ENCODE measurements at regions not wholly inside any gene's neighbourhood (a gene's known extent, or its start where the extent isn't known, plus 50 kb on each side); places are given as distances from the start of the nearest gene placed in this dataset.

GRCh38 chr10:24147321-24147720, 61.6 kb upstream of the KIAA1217 start:
- Histone ChIP-seq H3K36me3 (ENCODE audit: insufficient read depth, low read length) (no peaks in the 10 kb centered on the region), H3K27ac (ENCODE audit: low read length) (no peak overlapping the region), H3K9ac (ENCODE audit: low read length) (no peak overlapping the region), H3K9me3 (ENCODE audit: low read length) (no peaks in the 10 kb centered on the region), H3F3A (ENCODE audit: insufficient read depth, low read length, poor library complexity, severe bottlenecking) (no peaks in the 10 kb centered on the region), H3K4me2 (ENCODE audit: low read length) (no peak overlapping the region), H4K20me1 (ENCODE audit: insufficient read depth) (no peaks in the 10 kb centered on the region), H3K79me2 (replicated peaks; ENCODE audit: insufficient read depth, low read length) (no peaks in the 10 kb centered on the region), H2AFZ (ENCODE audit: low read depth, low read length) (no peak overlapping the region), H3K4me3 (ENCODE audit: low read length) (no peak overlapping the region), H3K27me3 (ENCODE audit: insufficient read depth, low read depth, low read length) (no peaks in the 10 kb centered on the region), H3K9me2 (ENCODE audit: insufficient read depth, low read length) (no peaks in the 10 kb centered on the region)
- no peak for TF ChIP-seq TAF1 (IDR thresholded peaks at IDR 0.05; ENCODE audit: low read depth)
- no peak for TF ChIP-seq CTCF (IDR thresholded peaks at IDR 0.05; ENCODE audit: poor library complexity, severe bottlenecking)
- no peak for TF ChIP-seq MXI1 (conservative IDR thresholded peaks at IDR 0.05; ENCODE audit: poor library complexity, severe bottlenecking)
- TF ChIP-seq, protein P1, sequence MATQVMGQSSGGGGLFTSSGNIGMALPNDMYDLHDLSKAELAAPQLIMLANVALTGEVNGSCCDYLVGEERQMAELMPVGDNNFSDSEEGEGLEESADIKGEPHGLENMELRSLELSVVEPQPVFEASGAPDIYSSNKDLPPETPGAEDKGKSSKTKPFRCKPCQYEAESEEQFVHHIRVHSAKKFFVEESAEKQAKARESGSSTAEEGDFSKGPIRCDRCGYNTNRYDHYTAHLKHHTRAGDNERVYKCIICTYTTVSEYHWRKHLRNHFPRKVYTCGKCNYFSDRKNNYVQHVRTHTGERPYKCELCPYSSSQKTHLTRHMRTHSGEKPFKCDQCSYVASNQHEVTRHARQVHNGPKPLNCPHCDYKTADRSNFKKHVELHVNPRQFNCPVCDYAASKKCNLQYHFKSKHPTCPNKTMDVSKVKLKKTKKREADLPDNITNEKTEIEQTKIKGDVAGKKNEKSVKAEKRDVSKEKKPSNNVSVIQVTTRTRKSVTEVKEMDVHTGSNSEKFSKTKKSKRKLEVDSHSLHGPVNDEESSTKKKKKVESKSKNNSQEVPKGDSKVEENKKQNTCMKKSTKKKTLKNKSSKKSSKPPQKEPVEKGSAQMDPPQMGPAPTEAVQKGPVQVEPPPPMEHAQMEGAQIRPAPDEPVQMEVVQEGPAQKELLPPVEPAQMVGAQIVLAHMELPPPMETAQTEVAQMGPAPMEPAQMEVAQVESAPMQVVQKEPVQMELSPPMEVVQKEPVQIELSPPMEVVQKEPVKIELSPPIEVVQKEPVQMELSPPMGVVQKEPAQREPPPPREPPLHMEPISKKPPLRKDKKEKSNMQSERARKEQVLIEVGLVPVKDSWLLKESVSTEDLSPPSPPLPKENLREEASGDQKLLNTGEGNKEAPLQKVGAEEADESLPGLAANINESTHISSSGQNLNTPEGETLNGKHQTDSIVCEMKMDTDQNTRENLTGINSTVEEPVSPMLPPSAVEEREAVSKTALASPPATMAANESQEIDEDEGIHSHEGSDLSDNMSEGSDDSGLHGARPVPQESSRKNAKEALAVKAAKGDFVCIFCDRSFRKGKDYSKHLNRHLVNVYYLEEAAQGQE (IDR thresholded peaks at IDR 0.05; ENCODE audit: borderline replicate concordance), result no peak
- TF ChIP-seq POLR2AphosphoS5 (IDR thresholded peaks at IDR 0.05), result no peak
- TF ChIP-seq EP300 (conservative IDR thresholded peaks at IDR 0.05; ENCODE audit: poor library complexity, severe bottlenecking), result no peak
- TF ChIP-seq SMC3 (conservative IDR thresholded peaks at IDR 0.05; ENCODE audit: poor library complexity), result no peak
- no peak for TF ChIP-seq RAD21 (conservative IDR thresholded peaks at IDR 0.05)
- TF ChIP-seq EZH2 (IDR thresholded peaks at IDR 0.05; ENCODE audit: borderline replicate concordance, insufficient read depth, low read length, poor library complexity, severe bottlenecking), result no peak

DNA sequence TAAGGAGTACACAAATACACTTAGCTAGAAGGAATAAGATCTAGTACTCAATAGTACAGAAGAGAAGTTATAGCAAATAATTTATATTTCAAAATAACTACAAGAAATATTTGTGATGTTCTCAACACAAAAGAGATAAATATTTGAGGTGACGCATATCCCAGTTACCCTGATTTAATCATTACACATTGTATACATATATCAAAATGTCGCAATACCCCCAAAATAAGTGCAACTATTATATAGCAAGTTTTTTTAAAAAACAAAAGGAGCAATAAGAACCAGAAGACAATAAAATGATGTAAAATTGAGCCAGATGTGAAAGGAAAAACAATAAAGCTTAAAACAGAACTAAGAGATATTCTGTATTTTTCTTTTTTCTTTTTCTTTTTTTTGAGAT, 59.3 kb upstream of the KIAA1217 start:
- H3F3A ChIP-seq (ENCODE audit: insufficient read depth, low read length, poor library complexity, severe bottlenecking), result no peaks in the 10 kb centered on the region
- H2AFZ ChIP-seq (ENCODE audit: low read depth, low read length), result no peak overlapping the region
- H3K9me2 ChIP-seq (ENCODE audit: insufficient read depth, low read length), result no peaks in the 10 kb centered on the region
- no peak overlapping the region for H3K27ac ChIP-seq (ENCODE audit: low read length)
- no peaks in the 10 kb centered on the region for H4K20me1 ChIP-seq (ENCODE audit: insufficient read depth)
- no peaks in the 10 kb centered on the region for H3K27me3 ChIP-seq (ENCODE audit: insufficient read depth, low read depth, low read length)
- H3K9me3 ChIP-seq (ENCODE audit: low read length), result no peaks in the 10 kb centered on the region
- H3K4me3 ChIP-seq (ENCODE audit: low read length), result no peak overlapping the region
- no peak overlapping the region for H3K4me2 ChIP-seq (ENCODE audit: low read length)
- H3K9ac ChIP-seq (ENCODE audit: low read length), result no peak overlapping the region
- TF ChIP-seq CTCF (IDR thresholded peaks at IDR 0.05; ENCODE audit: poor library complexity, severe bottlenecking), result no peak
- no peaks in the 10 kb centered on the region for H3K36me3 ChIP-seq (ENCODE audit: insufficient read depth, low read length)
- H3K79me2 ChIP-seq (replicated peaks; ENCODE audit: insufficient read depth, low read length), result no peaks in the 10 kb centered on the region

Data from neural cell (in vitro differentiated cells).